HG02938 (cell line): ENCODE measurements at regions not wholly inside any gene's neighbourhood (a gene's known extent, or its start where the extent isn't known, plus 50 kb on each side); places are given as distances from the start of the nearest gene placed in this dataset.
A peak's percentile ranks its signal among the peaks of the same experiment; 100 is the strongest.
"Not testable (repeated sequence)": the region's sequence is repeated elsewhere in the genome, so short reads cannot be mapped to it uniquely, and the experiment has no call there.

Source experiments
- ATAC-seq: cut with Tn5 transposase; IDR thresholded peaks from one replicate; pipeline ENCODE4 v1.9.1; 2021; ENCODE audit warnings: mild to moderate bottlenecking, moderate library complexity; ENCODE audit not compliant: unreplicated experiment

DNA sequence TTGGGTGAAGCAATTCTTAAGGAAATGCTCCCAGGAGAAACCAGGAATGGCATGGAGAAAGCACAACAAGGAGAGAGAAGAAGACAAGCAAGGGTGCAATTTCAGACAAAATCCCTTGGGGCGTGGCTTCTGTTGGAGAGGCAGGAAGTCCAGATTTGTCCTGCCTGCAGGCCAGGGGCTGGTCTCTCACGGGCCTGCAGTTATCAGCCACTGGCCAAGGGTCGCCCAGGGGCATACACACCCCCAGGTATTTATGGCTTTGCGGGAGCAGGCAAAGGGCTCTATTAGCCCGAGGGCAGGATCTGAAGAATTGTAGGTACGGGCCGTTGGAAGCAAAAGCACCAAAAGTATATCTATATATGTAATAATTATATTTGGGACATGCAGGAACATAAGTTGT is 87.7 kb downstream of the IYD start:
- ATAC-seq: no peak

DNA sequence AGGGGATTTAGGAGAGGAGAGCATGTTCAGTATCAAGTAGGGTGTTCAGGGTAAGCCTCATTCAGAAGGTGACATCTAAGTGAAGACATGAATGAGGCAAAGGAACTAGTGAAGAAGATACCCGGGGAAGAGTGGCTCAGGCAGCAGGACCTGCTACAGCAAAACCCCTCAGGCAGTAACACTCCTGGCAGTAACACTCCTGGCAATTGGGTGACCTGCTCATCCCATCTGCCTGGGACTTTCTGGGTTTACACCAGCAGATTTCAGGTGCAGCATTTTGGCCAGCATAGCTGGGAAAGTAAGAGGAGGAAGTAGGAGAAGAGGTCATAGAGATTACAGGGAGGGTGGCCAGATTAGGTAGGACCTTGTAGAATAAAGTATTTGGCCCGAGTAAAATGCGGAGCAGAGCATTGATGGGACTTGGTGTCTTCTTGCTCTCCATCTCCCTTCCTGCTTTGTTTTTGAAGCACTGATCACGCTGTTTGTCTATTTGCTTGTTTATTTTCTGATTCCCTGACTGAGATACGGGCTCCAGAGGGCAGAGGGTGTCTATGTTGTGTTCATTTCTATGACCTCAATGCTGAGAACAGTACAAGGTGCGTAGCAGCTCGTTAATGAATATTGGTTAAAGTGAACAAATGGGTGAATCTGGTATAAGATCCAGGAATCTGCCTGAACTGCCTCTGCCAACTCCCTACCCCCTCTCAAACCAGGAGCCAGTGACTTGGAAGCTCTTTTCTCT is 88.3 kb downstream of the IYD start:
- ATAC-seq: no peak

DNA sequence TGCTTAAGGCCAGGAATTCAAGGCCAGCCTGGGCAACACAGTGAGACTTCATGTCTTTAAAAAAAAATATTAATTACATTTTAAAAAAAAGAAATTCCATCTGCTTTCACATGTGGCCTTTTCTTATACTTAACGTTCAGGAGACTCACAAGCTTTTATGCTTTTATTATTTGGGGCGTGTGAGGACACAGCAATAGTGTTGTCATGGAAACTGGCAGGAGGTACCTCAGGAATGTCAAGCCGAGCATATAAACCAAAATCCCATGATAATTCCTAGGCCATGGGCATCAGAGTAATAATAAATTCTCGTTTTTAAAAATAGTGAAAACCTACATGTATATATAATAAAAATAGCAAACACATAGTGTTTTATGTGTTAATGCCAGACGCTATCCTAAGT is 89.8 kb downstream of the IYD start:
- ATAC-seq: no peak

DNA sequence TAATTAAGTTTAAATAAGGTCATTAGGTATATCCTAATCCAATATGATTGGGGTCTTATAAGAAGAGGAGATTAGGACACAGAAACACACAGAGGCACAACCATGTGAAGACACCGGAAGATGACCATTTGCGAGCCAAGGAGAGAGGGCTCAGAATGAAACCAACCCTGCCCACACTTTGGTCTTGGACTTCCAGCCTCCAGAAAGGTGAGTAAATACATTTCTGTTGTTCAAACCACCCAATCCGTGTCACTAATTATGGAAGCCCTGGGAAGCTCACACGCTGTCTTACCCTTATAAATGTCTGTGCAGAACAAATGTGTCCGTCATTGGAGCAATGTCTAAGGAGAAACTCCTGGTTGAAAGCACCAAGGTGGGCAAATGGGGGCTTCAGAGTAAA is 95.0 kb downstream of the IYD start:
- no peak for ATAC-seq

DNA sequence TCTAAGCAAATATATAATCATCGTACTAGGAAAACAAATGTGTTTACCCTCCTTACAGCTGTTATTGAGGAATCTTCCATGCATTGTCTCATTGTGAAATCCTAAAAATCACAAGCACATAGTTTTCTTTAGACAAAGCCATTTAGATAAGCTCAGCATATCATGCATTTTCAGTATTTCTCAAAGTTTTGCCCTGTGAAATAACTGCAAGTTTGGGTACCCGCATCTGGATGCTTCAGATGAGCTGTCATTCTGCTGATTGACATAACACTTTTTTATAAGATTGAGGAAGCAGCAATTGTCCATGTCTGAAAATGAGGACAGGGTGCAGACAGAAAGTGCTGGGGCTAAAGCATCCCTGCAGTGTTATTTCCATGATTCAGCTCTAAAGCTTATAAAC is 96.2 kb downstream of the IYD start:
- ATAC-seq: no peak

DNA sequence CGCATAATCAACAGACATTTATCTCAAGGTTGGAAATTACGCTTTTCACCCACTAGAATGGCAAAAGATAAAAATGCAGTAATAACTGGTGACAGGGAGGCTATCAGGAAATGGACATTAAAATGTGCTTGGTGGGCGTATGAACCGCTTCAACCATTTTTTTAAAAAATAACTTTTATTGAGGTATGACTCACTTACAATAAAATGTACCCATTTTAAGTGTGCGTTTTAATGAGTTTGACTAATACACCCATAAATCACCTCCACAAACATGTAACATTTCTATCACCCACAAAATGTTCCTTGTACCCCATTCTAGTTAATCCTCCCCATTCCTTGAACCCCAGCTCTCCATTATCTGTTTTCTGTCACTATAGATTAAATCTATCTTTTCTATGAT is 96.8 kb downstream of the IYD start:
- ATAC-seq: no peak

DNA sequence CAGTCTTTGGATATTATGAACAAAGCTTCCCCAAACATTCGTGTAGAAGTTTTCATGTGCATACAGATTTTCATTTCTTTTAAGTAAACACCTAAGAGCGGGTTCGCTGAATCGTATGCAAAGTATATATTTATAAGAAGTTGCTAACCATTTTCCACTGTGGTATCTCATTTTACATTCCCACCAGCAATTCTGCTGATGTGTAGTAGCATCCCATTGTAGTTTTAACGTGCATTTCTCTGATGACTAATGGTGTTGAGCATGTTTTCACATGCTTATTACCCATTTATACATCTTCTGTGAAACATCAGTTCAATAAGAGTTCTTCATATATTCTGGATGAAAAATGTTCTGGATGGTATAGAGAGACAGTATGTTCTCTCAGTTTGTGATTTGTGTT is 97.4 kb downstream of the IYD start:
- ATAC-seq: no peak

DNA sequence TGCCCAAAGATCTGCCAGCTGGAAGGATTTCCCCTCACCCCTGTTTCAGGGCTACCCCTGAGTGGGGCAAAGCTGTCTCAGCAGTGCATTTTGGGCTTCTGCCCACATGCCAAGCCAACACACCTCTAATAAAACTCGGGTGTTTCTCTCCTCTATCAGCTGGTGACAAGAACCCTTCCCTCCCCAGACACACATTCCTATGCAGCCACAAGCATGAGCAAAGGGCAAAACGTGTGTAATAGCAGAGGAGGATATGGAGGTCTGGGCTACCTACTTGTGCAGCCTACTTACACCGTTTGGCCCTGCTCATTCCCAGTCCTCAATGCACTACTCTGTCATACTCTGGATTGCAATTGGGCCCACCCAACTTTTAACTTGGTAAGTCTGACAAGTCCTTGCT is 101.3 kb downstream of the IYD start:
- ATAC-seq: no peak

DNA sequence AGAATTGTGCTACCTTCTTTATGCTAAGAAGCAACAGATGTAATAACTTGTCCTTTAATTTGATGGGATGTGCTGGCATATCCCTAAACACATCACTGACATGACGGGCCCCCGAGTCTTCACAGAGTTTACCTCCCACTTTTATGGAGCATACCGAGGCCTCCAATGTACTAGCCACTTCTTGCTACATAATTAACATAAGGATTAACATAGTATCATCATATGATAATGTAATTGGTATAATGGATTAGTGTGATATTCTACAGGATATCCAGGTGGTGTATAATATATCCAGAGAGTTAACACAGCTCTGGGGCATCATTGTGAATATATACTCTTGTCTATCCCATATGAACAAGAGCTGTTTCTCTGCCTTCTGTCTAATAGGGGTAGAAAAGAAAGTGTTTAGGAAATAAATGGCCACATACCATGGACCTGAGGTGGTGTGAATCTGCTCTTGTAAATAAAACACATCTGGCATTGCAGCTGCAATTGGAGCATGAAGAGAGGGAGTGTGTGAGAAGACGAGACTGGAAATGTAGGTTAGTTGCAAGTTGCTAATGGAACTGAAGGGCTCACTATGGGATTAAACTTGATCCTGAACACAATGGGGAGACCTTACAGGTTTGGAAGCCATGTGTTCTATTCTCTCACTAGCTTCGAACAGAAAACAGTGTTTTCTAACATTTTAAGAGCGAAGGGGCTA is 102.3 kb downstream of the IYD start:
- no peak for ATAC-seq

DNA sequence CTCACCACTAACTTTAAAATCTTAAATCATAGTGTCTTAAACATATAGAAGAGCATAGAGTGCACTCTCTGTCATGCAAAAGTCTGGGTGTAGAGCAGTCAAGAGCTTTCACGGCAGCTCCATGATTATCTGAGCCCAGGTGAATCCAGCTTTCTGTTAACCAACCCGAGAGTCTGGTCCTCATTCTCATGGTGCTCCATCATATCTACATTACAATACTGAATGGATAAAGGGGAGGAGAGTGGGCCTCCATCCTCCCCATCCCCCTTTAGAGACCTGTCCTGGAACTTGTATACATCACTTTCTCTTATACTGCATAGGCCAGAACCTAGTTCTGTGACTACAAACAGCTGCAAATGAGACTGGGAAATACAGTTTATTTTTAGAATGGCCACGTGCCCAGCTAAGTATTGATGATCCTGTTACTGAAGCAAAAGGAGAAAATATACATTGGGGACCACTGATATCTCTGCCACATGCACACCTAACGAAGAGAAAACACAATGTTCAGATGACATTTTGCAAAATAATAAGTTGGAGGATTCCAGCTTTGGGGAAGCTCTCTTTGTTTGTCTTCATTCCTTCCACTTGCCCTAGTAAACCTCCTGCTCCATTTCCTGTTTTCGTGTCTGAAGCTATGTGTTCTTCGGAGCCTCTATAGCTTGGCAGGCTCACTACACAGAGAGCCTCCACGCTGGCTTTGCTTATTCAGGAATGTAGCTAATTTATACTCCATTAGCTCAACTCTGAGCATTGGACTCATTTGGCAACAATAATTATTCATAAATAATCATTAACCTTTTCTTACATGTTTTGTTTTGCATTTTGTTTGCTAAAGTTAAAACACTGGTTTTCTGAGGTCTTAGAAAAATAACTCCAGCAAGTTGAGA is 110.1 kb downstream of the IYD start:
- no peak for ATAC-seq

DNA sequence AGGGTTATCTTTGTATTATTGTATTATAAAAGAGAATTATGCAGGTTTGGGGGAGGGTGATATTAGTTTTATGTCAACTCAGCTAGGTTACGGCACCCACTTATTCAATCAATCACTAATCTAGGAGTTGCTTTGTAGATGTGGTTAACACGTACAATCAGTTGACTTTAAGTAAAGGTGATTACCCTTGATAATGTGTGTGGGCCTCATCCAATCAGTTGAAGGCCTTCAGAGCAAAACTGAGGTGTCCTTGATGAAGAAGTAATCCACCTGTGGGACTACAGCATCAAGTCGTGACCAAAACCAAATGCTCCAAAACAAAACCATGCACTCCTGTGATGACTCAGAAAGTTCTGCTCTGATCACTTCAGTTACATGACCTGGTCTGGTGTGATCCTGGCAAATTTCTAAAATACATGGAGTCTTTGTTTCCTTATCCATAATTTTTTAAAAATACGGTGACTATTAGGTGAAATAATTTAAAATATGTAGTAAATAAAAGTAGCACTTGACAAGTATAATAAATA is 114.1 kb downstream of the IYD start:
- ATAC-seq: no peak

DNA sequence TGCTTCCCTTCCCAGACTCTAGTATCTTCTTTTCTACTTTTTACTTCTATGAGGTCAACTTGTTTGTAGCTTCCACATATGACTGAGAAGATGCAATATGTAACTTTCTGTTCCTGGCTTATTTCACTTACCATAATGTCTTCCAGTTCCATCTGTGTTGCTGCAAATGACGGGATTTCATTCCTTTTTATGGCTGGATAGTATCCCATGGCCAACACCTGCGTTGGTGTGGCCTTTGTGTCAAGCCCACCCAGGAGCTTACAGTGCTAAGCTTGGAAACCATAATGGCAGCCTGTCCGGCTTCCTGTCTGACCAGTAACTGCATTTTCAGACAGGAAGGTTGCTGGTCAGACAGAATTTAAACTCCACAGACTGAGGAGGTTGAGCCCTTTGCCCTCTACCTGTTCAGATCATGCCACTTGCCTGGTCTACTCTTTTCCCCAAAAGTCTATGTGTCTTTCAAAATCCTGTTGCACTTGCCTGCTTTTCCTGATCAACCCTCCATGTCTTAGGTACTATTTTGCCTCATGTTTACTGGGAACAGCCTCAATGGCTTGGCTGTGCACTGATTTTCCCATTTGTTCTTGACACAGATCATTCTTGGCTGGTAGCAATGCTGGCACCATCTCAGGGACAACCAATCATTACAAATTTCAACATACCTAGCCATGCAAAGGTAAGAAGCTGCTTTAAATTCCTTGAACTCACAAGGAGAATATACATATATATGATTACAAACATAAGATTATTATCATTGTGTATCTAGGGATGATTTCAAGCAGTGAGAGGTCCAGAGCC is 114.3 kb upstream of the PLEKHG1 start:
- ATAC-seq: no peak

DNA sequence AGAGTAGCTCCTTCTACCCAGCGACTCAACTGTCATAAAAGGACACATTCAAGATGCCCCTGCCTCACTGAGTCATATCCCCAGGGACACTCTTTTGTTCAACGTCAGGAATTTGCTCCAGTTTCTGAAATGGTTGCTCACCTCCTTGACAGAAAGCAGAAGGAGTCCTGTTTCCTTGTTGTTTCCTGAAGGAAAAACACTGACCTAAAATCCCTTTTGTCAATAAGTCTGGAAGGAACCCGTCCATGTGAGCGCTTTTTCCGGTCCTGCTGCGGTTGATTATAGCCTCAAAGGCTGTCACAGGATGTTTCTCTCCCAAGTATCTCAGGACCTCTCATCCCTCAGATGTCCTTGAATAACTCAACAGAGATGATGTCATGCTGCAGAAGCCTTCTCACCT is 113.6 kb upstream of the PLEKHG1 start:
- no peak for ATAC-seq

DNA sequence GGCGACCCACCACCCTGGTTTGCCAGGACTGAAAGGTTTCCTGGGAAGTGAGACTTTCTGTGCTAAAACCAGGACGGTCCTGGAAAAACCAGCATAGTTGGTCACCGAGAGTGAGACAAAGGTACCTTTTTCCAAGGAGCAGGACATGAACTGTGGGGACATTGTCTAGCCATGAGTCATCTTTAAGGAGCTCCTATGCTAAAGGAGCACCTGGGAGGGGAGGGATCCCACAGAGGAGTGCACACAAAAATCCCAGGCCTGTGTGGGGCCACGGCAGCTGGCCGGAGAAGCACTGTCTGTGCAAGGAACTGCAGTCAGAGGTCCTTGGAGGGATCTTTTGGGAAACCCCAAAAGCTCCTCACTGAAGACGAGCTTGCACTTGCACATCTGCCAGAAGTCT is 109.1 kb upstream of the PLEKHG1 start:
- ATAC-seq: no peak

DNA sequence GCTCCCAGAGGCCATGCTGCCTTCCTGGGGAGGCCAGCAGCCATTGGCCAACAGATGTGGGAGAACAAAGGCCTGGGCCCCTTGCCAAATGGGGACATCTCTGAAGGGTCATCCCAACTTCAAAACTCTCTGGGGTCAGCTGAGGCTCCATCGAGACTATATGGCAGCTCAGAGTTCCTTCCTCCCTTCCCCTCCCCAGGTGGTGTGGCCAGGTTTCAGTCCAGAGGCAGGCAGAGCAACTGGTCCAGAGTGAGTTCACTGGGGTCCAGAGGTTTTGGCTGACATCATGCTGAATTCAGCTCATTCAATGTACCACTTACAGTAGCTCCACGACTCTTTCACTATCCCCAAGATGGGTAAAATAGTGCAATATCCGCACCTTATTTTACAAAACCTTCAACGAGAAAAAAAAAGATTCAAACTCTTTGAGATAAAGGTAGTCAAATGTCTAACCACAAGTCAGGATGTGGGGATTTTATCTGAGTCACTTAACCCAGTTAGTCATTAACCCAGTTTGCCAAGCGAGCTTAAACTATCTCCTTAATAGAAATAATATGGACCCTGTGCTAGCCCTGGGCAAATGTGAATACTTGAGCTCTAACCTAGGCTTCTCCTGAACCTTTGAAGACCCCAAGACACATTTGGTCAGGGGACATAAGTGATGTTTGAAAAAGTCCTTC is 108.4 kb upstream of the PLEKHG1 start:
- ATAC-seq: peak; percentile 96

DNA sequence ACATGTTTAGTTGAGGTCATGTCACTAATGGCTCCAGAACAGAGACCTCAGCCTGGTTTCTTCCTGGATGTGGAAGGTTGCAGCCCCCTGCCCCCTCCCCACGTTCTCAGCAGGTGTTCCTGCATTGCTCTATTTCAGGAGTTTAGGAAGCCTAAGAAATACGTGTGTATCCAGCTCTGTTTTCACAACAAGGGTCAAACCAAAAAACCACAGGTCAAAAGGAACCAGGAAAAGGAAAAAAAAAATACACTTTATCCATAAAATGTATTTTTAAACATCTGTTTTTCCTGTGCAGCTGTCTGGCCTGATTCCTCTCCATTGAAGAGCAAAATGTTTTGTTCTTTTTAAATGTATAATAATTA is 107.9 kb upstream of the PLEKHG1 start:
- no peak for ATAC-seq

DNA sequence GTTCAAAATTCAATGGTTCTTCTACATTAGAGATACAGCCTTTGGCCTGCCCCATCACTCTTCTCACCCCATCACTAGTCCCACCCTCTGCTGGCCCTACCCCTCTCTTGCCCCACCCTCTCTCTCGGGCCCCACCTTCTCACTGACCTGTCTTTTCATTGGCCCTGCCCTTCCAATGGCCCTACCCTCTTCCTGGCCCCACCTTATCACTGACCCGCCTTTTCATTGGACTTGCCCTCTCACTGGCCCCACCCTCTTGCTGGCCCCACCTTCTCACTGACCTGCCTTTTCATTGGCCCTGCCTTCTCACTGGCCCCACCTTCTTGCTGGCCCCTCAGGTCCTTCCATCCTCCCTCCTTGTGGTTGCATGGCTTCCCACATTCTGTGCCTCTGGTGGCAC is 107.2 kb upstream of the PLEKHG1 start:
- no peak for ATAC-seq

DNA sequence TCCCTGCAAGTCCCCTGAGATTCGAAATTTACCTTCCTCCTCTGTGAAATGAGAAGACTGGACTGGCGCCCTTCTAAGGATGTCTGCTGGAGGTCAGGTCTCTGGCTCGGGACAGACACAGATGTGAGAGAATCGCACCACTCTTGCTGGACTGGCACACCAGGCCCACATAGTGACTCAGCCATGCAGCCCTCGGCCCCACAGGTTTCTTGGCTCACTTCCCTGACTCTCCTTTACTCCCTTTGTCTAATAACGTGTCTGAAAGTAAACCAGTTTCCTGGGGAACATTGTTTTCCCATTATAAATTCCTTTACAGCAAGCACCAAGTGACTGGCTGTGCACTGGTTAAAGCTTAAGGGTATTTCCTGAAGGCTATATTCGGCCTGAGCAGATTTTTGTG is 106.7 kb upstream of the PLEKHG1 start:
- ATAC-seq: no peak

DNA sequence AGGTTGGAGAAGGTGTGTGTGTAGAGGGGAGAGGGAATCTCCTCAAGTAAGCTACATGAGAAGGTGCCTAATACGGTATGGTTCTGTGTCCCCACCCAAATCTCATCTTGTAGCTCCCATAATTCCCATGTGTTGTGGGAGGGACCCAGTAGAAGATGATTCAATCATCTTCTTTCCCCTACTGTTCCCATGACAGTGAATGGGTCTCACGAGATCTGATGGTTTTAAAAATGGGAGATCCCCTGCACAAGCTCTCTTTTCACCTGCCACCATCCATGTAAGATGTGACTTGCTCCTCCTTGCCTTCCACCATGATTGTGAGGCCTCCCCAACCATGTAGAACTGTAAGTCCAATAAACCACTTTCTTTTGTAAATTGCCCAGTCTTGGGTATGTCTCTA is 106.1 kb upstream of the PLEKHG1 start:
- not testable (repeated sequence) for ATAC-seq

DNA sequence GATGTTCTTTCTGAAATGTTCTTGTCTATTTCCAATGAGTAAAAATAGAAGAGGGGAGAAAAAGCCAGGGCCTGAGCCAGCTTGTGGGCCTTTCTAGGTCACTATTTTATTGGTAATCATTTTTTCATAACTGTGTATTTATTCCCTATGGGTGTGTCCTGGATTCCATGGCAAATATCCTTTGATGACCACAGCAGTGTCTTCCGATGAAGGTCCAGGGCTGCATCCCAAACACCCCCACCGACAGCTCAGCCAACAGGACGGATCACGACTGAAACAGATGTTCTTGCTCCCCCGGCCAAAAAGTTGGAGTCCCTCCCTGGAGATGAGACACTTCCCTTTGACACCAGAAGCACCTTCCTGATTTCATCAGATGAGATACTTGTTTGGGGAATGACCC is 105.4 kb upstream of the PLEKHG1 start:
- no peak for ATAC-seq
